HEK293T (cell line): ENCODE measurements at regions not wholly inside any gene's neighbourhood (a gene's known extent, or its start where the extent isn't known, plus 50 kb on each side); places are given as distances from the start of the nearest gene placed in this dataset.

ENCODE experiments used
- CTCF ChIA-PET: fragments of 350-600 bp; formaldehyde crosslinking; extraction: SDS; loops from one replicate; lab custom pipeline; 2021; ENCODE audit warnings: antibody characterized with exemption, inconsistent platforms; lab: Yijun Ruan, JAX
- POLR2A ChIA-PET: fragments of 350-600 bp; formaldehyde crosslinking; extraction: SDS; loops from one replicate; lab custom pipeline; 2020; ENCODE audit warnings: antibody characterized with exemption, inconsistent platforms; lab: Yijun Ruan, JAX
- DNase-seq: peaks from one replicate; pipeline ENCODE4 v3.0.0; 2012; ENCODE audit warnings: mixed read lengths; ENCODE audit errors: extremely low spot score
- ARNT ChIP-seq: fragments of 450-650 bp; IDR thresholded peaks from 2 replicates; pipeline ENCODE4 v1.6.1; 2017; ENCODE audit warnings: mild to moderate bottlenecking
- BHLHE40 ChIP-seq: fragments of 450-650 bp; IDR thresholded peaks from 2 replicates; pipeline ENCODE4 v1.6.1; 2016; ENCODE audit warnings: mild to moderate bottlenecking, moderate library complexity, borderline replicate concordance
- CTBP1 ChIP-seq: fragments of 450-650 bp; IDR thresholded peaks from 2 replicates; pipeline ENCODE4 v1.6.1; 2016; ENCODE audit warnings: borderline replicate concordance
- ELF4 ChIP-seq: fragments of 450-650 bp; IDR thresholded peaks from 2 replicates; pipeline ENCODE4 v1.6.1; 2017; ENCODE audit warnings: antibody characterized with exemption
- FOXA1 ChIP-seq: fragments of 450-650 bp; IDR thresholded peaks from 2 replicates; pipeline ENCODE4 v1.6.1; 2016; ENCODE audit warnings: mild to moderate bottlenecking
- FOXK2 ChIP-seq: fragments of 450-650 bp; IDR thresholded peaks from 2 replicates; pipeline ENCODE4 v1.6.1; 2016; ENCODE audit warnings: mild to moderate bottlenecking
- FOXM1 ChIP-seq: fragments of 450-650 bp; IDR thresholded peaks from 2 replicates; pipeline ENCODE4 v1.6.1; 2017; ENCODE audit warnings: mild to moderate bottlenecking, borderline replicate concordance
- HDGF ChIP-seq: fragments of 450-650 bp; IDR thresholded peaks from 2 replicates; pipeline ENCODE4 v1.6.1; 2017; ENCODE audit warnings: antibody characterized with exemption, borderline replicate concordance
- L3MBTL2 ChIP-seq: fragments of 450-650 bp; conservative IDR thresholded peaks from 2 replicates; pipeline ENCODE4 v1.6.1; 2016; ENCODE audit warnings: mild to moderate bottlenecking
- LEF1 ChIP-seq: fragments of 450-650 bp; IDR thresholded peaks from 2 replicates; pipeline ENCODE4 v1.6.1; 2017; ENCODE audit warnings: mild to moderate bottlenecking, borderline replicate concordance
- NFRKB ChIP-seq: fragments of 450-650 bp; IDR thresholded peaks from 2 replicates; pipeline ENCODE4 v1.6.1; 2016; ENCODE audit warnings: mild to moderate bottlenecking, moderate library complexity
- SP1 ChIP-seq: fragments of 450-650 bp; IDR thresholded peaks from 2 replicates; pipeline ENCODE4 v1.6.1; 2017
- SUZ12 ChIP-seq: fragments of 450-650 bp; IDR thresholded peaks from 2 replicates; pipeline ENCODE4 v1.6.1; 2016; ENCODE audit warnings: mild to moderate bottlenecking
- TARDBP ChIP-seq: fragments of 450-650 bp; IDR thresholded peaks from 2 replicates; pipeline ENCODE4 v1.6.1; 2016
- ZNF384 ChIP-seq: fragments of 450-650 bp; IDR thresholded peaks from 2 replicates; pipeline ENCODE4 v1.6.1; 2016
- TF ChIP-seq, protein P1 (sequence below): fragments of 450-650 bp; IDR thresholded peaks from 2 replicates; pipeline ENCODE4 v1.6.1; 2016

DNA sequence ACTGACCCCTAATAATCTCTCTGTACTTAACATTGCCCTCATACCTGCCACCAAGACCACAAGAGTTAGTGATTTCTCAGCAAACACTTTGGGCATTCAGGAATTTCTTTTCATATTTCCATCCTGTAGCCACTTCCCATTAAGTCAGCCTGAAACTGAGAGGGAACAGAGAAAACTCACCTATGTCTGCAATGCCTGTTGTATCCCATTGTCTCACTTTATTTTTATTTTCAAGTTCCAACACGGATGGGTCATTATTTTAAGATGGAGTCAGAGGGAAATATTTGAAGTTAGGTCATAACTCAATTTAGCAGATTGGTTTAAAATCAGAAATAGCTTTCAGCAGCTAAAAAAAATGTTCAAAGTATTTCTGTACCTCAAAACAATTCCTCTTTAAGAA, 937.8 kb upstream of the CHORDC1 start:
- CTCF ChIA-PET = no interaction called here
- DNase-seq = no peak
- TF ChIP-seq BHLHE40 = no peak
- no peak for TF ChIP-seq FOXK2
- no peak for TF ChIP-seq CTBP1
- TF ChIP-seq LEF1 = no peak
- TF ChIP-seq L3MBTL2 = no peak
- no peak for TF ChIP-seq SUZ12
- TF ChIP-seq NFRKB = no peak
- TF ChIP-seq FOXA1 = no peak
- TF ChIP-seq ZNF384 = no peak
- TF ChIP-seq TARDBP = no peak
- TF ChIP-seq HDGF = no peak
- no peak for TF ChIP-seq FOXM1
- TF ChIP-seq SP1 = no peak
- no peak for TF ChIP-seq ELF4
- POLR2A ChIA-PET = no interaction called here

DNA sequence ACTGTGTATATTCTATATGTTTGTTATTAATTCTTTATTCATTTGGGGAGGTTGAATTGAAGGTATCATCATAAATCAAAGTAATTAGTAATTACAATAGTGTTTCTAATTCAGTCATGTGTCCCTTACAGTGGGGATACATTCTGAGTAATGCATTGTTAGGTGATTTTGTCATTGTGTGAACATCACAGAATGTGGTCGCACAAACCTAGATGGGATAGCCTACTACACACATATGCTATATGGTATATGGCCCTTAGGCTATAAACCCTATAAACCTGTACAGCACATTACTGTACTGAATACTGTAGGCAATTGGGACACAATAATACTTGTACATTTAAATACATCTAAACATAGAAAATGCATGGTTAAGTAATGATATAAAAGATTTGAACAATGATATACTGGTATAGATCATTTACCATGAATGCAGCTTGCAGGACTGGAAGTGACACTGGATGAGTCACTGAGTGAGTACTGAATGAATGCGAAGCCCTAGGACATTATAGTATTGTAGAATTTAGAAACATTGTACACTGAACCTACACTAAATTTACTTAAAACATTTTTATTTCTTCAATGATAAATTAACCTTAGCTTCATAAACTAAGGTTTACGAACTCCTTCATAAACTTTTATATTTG, 936.2 kb upstream of the CHORDC1 start:
- ChIA-PET CTCF (no interaction called here), POLR2A (no interaction called here)
- no peak for TF ChIP-seq TARDBP
- TF ChIP-seq FOXM1 = no peak
- TF ChIP-seq FOXK2 = no peak
- no peak for TF ChIP-seq HDGF
- no peak for TF ChIP-seq NFRKB
- DNase-seq = no peak

DNA sequence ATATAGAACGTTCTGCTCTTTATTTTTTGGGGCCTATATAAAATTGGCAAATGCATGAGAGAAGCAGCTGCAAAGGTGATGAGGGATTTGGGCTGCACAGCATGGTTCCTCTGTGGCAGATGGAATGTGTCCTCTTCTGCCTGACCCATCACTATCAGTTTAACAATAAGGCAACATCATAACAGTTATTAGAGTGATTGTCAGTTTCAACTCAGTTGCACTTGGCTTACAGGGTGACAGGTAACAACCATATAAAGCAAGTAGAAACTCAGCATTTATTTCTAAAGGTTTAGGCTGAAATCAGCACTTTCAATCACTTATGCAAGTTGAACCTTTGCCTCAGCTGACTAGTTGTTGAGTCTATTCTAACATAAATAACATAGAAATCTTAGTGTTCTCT, 935.4 kb upstream of the CHORDC1 start:
- no peak for DNase-seq
- ChIA-PET CTCF (no interaction called here), POLR2A (no interaction called here)
- no peak for TF ChIP-seq BHLHE40
- TF ChIP-seq FOXM1 = no peak
- no peak for TF ChIP-seq SP1
- no peak for TF ChIP-seq TARDBP
- TF ChIP-seq NFRKB = no peak
- TF ChIP-seq FOXK2 = no peak
- TF ChIP-seq ARNT = no peak
- no peak for TF ChIP-seq FOXA1
- no peak for TF ChIP-seq L3MBTL2
- no peak for TF ChIP-seq CTBP1
- no peak for TF ChIP-seq SUZ12
- TF ChIP-seq, protein P1, sequence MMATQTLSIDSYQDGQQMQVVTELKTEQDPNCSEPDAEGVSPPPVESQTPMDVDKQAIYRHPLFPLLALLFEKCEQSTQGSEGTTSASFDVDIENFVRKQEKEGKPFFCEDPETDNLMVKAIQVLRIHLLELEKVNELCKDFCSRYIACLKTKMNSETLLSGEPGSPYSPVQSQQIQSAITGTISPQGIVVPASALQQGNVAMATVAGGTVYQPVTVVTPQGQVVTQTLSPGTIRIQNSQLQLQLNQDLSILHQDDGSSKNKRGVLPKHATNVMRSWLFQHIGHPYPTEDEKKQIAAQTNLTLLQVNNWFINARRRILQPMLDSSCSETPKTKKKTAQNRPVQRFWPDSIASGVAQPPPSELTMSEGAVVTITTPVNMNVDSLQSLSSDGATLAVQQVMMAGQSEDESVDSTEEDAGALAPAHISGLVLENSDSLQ = no peak
- TF ChIP-seq ZNF384 = no peak
- TF ChIP-seq ELF4 = no peak
- no peak for TF ChIP-seq HDGF
- no peak for TF ChIP-seq LEF1

DNA sequence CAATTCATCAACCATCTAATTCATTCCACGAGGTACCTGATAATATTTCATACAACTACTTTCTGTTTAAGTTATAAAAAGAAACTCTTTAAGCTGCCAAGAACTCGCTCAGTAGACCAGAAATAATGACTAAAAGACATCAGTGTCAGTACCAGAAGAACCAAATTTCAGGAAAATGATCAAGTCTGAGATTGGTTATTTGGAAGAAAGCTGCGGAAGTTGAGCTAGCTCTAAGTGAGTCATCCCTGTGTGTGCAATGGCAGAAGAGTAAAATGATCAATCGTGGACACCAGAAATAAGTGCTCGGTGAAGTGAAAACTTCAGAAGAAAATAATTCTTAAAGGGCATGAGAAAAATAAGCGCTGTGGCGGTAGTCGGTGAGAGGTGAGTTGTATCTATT, 933.2 kb upstream of the CHORDC1 start:
- CTCF ChIA-PET = interaction anchor here (0.6 kb wide), 2 partner anchors 91 to 480 kb away, joined by 4 to 7 read pairs; no protein-coding TSS in a partner anchor

DNA sequence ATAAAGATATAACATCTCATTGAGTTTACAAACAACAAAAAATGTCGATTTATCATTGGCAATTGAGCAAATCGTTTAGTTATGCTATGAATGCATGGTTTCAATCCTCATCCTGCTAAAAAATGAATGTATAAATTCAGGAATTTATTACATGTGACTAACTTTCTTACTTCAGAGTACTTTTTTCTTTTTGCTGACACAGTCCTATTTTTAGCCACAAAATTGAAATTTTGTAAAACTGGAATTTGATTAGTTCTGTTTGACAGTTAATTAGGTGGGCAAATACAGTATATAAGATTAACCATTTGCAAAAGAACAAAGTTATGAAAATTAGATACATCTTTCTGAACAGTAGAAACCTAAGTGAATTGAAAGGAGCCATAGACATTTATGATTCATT, 925.0 kb upstream of the CHORDC1 start:
- no peak for DNase-seq
- TF ChIP-seq FOXA1 (no peak), ZNF384 (no peak)
- ChIA-PET POLR2A (no interaction called here), CTCF (no interaction called here)

More for the DNA sequence above, 933.2 kb upstream of the CHORDC1 start:
- TF ChIP-seq CTBP1 (no peak), ZNF384 (no peak)
- no peak for DNase-seq
- POLR2A ChIA-PET = no interaction called here

GRCh38 chr11:91141655-91142054, 918.8 kb upstream of the CHORDC1 start:
- CTCF ChIA-PET = no interaction called here
- POLR2A ChIA-PET = no interaction called here
- DNase-seq = no peak
- no peak for TF ChIP-seq L3MBTL2
- no peak for TF ChIP-seq SP1
- TF ChIP-seq NFRKB = no peak
- no peak for TF ChIP-seq CTBP1
- TF ChIP-seq ZNF384 = no peak
- TF ChIP-seq, protein P1 = no peak
- no peak for TF ChIP-seq LEF1
- TF ChIP-seq TARDBP = no peak

DNA sequence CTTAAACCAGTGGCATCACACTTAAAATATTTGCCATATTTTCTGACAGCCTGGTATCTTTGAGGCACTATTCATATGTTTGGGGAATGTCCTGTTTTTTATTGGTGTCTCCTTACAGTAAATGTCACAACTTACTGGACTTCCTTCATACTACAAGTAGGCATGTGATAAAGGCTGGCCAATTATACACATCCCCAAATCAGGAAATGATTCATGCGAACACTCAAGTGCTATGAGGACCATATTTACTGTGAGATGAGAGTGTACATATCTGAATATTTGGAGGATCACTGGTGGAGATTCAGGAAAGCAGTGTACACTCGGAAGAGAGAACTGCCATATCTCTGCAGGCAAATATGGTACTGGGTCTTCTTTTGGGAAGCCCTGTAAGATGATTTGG, 913.8 kb upstream of the CHORDC1 start:
- CTCF ChIA-PET = interaction anchor here (0.5 kb wide), 1 partner anchor 69 kb away, joined by 4 read pairs; no protein-coding TSS in a partner anchor
- POLR2A ChIA-PET = no interaction called here
- DNase-seq = no peak
- TF ChIP-seq TARDBP = no peak
- TF ChIP-seq BHLHE40 = no peak
- TF ChIP-seq SP1 = no peak
- no peak for TF ChIP-seq ELF4
- no peak for TF ChIP-seq HDGF
- TF ChIP-seq FOXA1 = no peak
- no peak for TF ChIP-seq SUZ12
- TF ChIP-seq NFRKB = no peak
- TF ChIP-seq CTBP1 = no peak
- no peak for TF ChIP-seq FOXM1
- no peak for TF ChIP-seq L3MBTL2
- no peak for TF ChIP-seq ARNT
- TF ChIP-seq ZNF384 = no peak
- no peak for TF ChIP-seq LEF1
- TF ChIP-seq FOXK2 = no peak
- TF ChIP-seq, protein P1 = no peak
